ENCODE measurements at regions not wholly inside any gene's neighbourhood (a gene's known extent, or its start where the extent isn't known, plus 50 kb on each side); places are given as distances from the start of the nearest gene placed in this dataset.
A peak's percentile ranks its signal among the peaks of the same experiment; 100 is the strongest.
"Not testable (repeated sequence)": the region's sequence is repeated elsewhere in the genome, so short reads cannot be mapped to it uniquely, and the experiment has no call there.

GRCh38 chr16:46388939-46389491, 232.2 kb downstream of the SHCBP1 start:
- DNase-seq (ENCODE audit: low read depth in 2 of 3, low spot score in 2 of 3): not testable (repeated sequence)

GRCh38 chr16:46388354-46388753, 232.8 kb downstream of the SHCBP1 start:
- peak in 1 of 3 donors; percentile 41 for DNase-seq (ENCODE audit: low read depth in 2 of 3, low spot score in 2 of 3)

DNA sequence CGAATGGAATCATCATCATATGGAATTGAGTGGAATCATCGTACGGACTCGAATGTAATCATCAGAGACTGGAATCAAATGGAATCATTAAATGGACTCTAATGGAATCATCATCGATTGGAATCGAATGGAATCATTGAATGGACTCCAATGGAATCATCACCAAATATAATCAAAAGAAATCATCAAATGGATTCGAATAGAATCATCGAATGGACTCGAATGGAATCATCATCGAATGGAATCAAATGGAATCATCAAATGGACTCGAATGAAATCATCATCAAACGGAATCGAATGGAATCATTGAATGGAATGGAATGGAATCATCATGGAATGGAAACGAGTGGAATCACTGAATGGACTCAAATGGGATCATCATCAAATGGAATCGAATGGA, 233.5 kb downstream of the SHCBP1 start:
- DNase-seq (ENCODE audit: low read depth in 2 of 3, low spot score in 2 of 3): not testable (repeated sequence)

GRCh38 chr16:46386805-46387620, 234.2 kb downstream of the SHCBP1 start:
- not testable (repeated sequence) for DNase-seq (ENCODE audit: low read depth in 2 of 3, low spot score in 2 of 3)

DNA sequence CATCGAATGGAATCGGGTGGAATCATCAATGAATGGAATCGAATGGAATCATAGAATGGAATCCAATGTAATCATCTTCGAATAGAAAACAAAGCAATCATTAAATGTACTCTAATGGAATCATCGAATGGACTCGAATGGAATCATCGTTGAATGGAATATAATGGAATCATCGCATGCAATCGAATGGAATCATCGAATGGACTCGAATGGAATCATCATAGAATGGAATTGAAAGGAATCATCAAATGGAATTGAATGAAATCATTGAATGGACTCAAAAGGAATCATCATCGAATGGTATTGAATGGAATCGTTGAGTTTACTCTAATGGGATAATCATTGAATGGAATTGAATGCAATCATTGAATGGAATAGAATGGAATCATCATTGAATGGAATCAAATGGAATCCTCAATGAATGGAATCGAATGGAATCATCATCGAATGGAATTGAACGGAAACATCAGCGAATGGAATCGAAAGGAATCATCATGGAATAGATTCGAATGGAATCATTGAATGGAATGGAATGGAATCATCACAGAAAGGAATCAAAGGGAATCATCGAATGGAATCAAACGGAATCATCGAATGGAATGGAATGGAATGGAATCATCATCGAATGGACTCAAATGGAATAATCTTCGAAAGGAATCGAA, 234.9 kb downstream of the SHCBP1 start:
- DNase-seq (ENCODE audit: low read depth in 2 of 3, low spot score in 2 of 3): peak in 1 of 3 donors; percentile 63

- peak in 1 of 3 donors; percentile 55 for DNase-seq (ENCODE audit: low read depth in 2 of 3, low spot score in 2 of 3)
Observed at GRCh38 chr16:46384285-46385061, 236.7 kb downstream of the SHCBP1 start.

GRCh38 chr16:46383581-46383980, 237.6 kb downstream of the SHCBP1 start:
- not testable (repeated sequence) for DNase-seq (ENCODE audit: low read depth in 2 of 3, low spot score in 2 of 3)

GRCh38 chr16:46382791-46383541, 238.2 kb downstream of the SHCBP1 start:
- peak in 1 of 3 donors; percentile 35 for DNase-seq (ENCODE audit: low read depth in 2 of 3, low spot score in 2 of 3)

GRCh38 chr16:46382079-46382478, 239.1 kb downstream of the SHCBP1 start:
- DNase-seq (ENCODE audit: low read depth in 2 of 3, low spot score in 2 of 3): not testable (repeated sequence)

DNA sequence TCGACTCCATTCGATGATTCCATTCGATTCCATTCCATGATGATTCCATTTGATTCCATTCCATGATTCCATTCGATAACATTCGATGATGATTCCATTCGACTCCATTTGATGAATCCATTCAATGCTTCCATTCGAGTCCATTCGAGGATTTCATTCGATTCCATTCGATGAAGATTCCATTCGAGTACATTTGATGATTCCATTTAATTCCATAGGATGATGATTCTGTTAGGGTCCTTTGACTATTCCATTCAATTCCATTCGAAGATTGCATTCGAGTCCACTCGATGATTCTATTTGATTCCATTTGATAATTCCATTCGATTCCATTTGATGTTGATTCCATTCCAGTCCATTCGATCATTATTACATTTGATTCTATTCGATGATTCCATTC, 239.8 kb downstream of the SHCBP1 start:
- DNase-seq (ENCODE audit: low read depth in 2 of 3, low spot score in 2 of 3): peak in 1 of 3 donors; percentile 16
